ENCODE measurements at regions not wholly inside any gene's neighbourhood (a gene's known extent, or its start where the extent isn't known, plus 50 kb on each side); places are given as distances from the start of the nearest gene placed in this dataset.

GRCh38 chr20:40810332-40811000 lies 121.4 kb upstream of the MAFB start:
- Mint-ChIP-seq H3K4me3 (no peak overlapping the region), H3K9me3 (no peaks in the 10 kb centered on the region), H3K27ac (no peak overlapping the region), H3K4me1 (no peaks in the 10 kb centered on the region), H3K27me3 (no peaks in the 10 kb centered on the region), H3K36me3 (no peaks in the 10 kb centered on the region)
- no peak for DNase-seq

GRCh38 chr20:40811004-40811403 lies 122.0 kb upstream of the MAFB start:
- Mint-ChIP-seq H3K27ac (no peak overlapping the region), H3K4me1 (no peaks in the 10 kb centered on the region), H3K4me3 (no peak overlapping the region), H3K27me3 (no peaks in the 10 kb centered on the region), H3K36me3 (no peaks in the 10 kb centered on the region), H3K9me3 (no peaks in the 10 kb centered on the region)
- no peak for DNase-seq

GRCh38 chr20:40811660-40812414 lies 122.8 kb upstream of the MAFB start:
- H3K4me1 Mint-ChIP-seq, result no peaks in the 10 kb centered on the region
- H3K4me3 Mint-ChIP-seq, result no peak overlapping the region
- no peaks in the 10 kb centered on the region for H3K9me3 Mint-ChIP-seq
- H3K36me3 Mint-ChIP-seq, result no peaks in the 10 kb centered on the region
- H3K27ac Mint-ChIP-seq, result no peak overlapping the region
- DNase-seq, result no peak
- no peaks in the 10 kb centered on the region for H3K27me3 Mint-ChIP-seq

GRCh38 chr20:40812415-40812925 lies 123.4 kb upstream of the MAFB start:
- no peaks in the 10 kb centered on the region for H3K36me3 Mint-ChIP-seq
- H3K9me3 Mint-ChIP-seq, result no peaks in the 10 kb centered on the region
- no peak for DNase-seq
- no peak overlapping the region for H3K4me3 Mint-ChIP-seq
- H3K4me1 Mint-ChIP-seq, result no peaks in the 10 kb centered on the region
- no peak overlapping the region for H3K27ac Mint-ChIP-seq
- no peaks in the 10 kb centered on the region for H3K27me3 Mint-ChIP-seq

GRCh38 chr20:40813029-40813431 lies 124.0 kb upstream of the MAFB start:
- H3K27me3 Mint-ChIP-seq, result no peaks in the 10 kb centered on the region
- H3K36me3 Mint-ChIP-seq, result no peaks in the 10 kb centered on the region
- H3K9me3 Mint-ChIP-seq, result no peaks in the 10 kb centered on the region
- DNase-seq, result no peak
- H3K4me3 Mint-ChIP-seq, result no peak overlapping the region
- no peak overlapping the region for H3K27ac Mint-ChIP-seq
- no peaks in the 10 kb centered on the region for H3K4me1 Mint-ChIP-seq

- no peak for DNase-seq
- no peak overlapping the region for H3K27ac Mint-ChIP-seq
- no peaks in the 10 kb centered on the region for H3K4me1 Mint-ChIP-seq
- H3K4me3 Mint-ChIP-seq, result no peak overlapping the region
- H3K9me3 Mint-ChIP-seq, result peaks cover 4% of the 10 kb centered on the region
- H3K36me3 Mint-ChIP-seq, result no peaks in the 10 kb centered on the region
- H3K27me3 Mint-ChIP-seq, result no peaks in the 10 kb centered on the region
These were observed 124.9 kb upstream of the MAFB start for GRCh38 chr20:40813708-40814630.

- no peak overlapping the region for H3K27ac Mint-ChIP-seq
- no peak overlapping the region for H3K4me3 Mint-ChIP-seq
- peaks cover 4% of the 10 kb centered on the region for H3K9me3 Mint-ChIP-seq
- H3K36me3 Mint-ChIP-seq, result no peaks in the 10 kb centered on the region
- no peaks in the 10 kb centered on the region for H3K4me1 Mint-ChIP-seq
- DNase-seq, result no peak
- H3K27me3 Mint-ChIP-seq, result no peaks in the 10 kb centered on the region
These were observed 125.6 kb upstream of the MAFB start for GRCh38 chr20:40814631-40814960.

- Mint-ChIP-seq H3K36me3 (no peaks in the 10 kb centered on the region), H3K4me1 (no peaks in the 10 kb centered on the region), H3K9me3 (peaks cover 4% of the 10 kb centered on the region), H3K27ac (no peak overlapping the region), H3K27me3 (no peaks in the 10 kb centered on the region), H3K4me3 (no peak overlapping the region)
- no peak for DNase-seq
These were observed 126.4 kb upstream of the MAFB start for GRCh38 chr20:40815156-40816038.

- Mint-ChIP-seq H3K4me1 (no peaks in the 10 kb centered on the region), H3K27ac (no peak overlapping the region), H3K9me3 (peaks cover 4% of the 10 kb centered on the region), H3K4me3 (no peak overlapping the region), H3K27me3 (no peaks in the 10 kb centered on the region), H3K36me3 (no peaks in the 10 kb centered on the region)
- no peak for DNase-seq
These were observed 127.0 kb upstream of the MAFB start for GRCh38 chr20:40816039-40816352.

GRCh38 chr20:40821429-40821828 lies 132.4 kb upstream of the MAFB start:
- Mint-ChIP-seq H3K4me3 (no peak overlapping the region), H3K27ac (no peak overlapping the region), H3K36me3 (no peaks in the 10 kb centered on the region), H3K4me1 (no peaks in the 10 kb centered on the region), H3K27me3 (peaks cover 10% of the 10 kb centered on the region), H3K9me3 (peaks cover 11% of the 10 kb centered on the region)
- DNase-seq, result no peak

- Mint-ChIP-seq H3K9me3 (peaks cover 7% of the 10 kb centered on the region), H3K4me3 (no peak overlapping the region), H3K27ac (no peak overlapping the region), H3K27me3 (peaks cover 10% of the 10 kb centered on the region), H3K4me1 (no peaks in the 10 kb centered on the region), H3K36me3 (no peaks in the 10 kb centered on the region)
- no peak for DNase-seq
These were observed 137.7 kb upstream of the MAFB start for GRCh38 chr20:40826699-40827098.

- Mint-ChIP-seq H3K27me3 (peaks cover 8% of the 10 kb centered on the region), H3K4me3 (no peak overlapping the region), H3K27ac (no peak overlapping the region), H3K36me3 (no peaks in the 10 kb centered on the region), H3K9me3 (peaks cover 8% of the 10 kb centered on the region), H3K4me1 (no peaks in the 10 kb centered on the region)
- DNase-seq, result no peak
These were observed 146.3 kb upstream of the MAFB start for GRCh38 chr20:40835321-40835720.

- H3K9me3 Mint-ChIP-seq, result peaks cover 8% of the 10 kb centered on the region
- DNase-seq, result no peak
- H3K27me3 Mint-ChIP-seq, result peaks cover 8% of the 10 kb centered on the region
- no peak overlapping the region for H3K27ac Mint-ChIP-seq
- no peaks in the 10 kb centered on the region for H3K36me3 Mint-ChIP-seq
- no peak overlapping the region for H3K4me3 Mint-ChIP-seq
- H3K4me1 Mint-ChIP-seq, result no peaks in the 10 kb centered on the region
These were observed 149.5 kb upstream of the MAFB start for GRCh38 chr20:40838509-40838908.

- H3K4me3 Mint-ChIP-seq, result no peak overlapping the region
- H3K27me3 Mint-ChIP-seq, result no peaks in the 10 kb centered on the region
- H3K36me3 Mint-ChIP-seq, result no peaks in the 10 kb centered on the region
- no peaks in the 10 kb centered on the region for H3K9me3 Mint-ChIP-seq
- DNase-seq, result no peak
- H3K4me1 Mint-ChIP-seq, result no peaks in the 10 kb centered on the region
- H3K27ac Mint-ChIP-seq, result no peak overlapping the region
These were observed 154.2 kb upstream of the MAFB start for GRCh38 chr20:40843251-40843650.

Measured in activated naive CD8-positive, alpha-beta T cell treated with anti-CD3 and anti-CD28 coated beads for 36 hours (primary cell).